GM10266 (cell line): ENCODE measurements at regions not wholly inside any gene's neighbourhood (a gene's known extent, or its start where the extent isn't known, plus 50 kb on each side); places are given as distances from the start of the nearest gene placed in this dataset.

ENCODE experiments used
- DNase-seq: peaks from one replicate; pipeline ENCODE4 v3.0.0; 2012; ENCODE audit errors: extremely low spot score
- CTCF ChIP-seq: IDR thresholded peaks from 2 replicates; pipeline ENCODE4 v1.5.1; 2012; ENCODE audit warnings: mild to moderate bottlenecking, low read depth; ENCODE audit not compliant: control insufficient read depth, insufficient read depth; ENCODE audit errors: missing control alignments

- DNase-seq, result no peak
- TF ChIP-seq CTCF, result no peak
Measured at GRCh38 chr20:60407938-60408337, 449.7 kb downstream of the CDH26 start.

DNA sequence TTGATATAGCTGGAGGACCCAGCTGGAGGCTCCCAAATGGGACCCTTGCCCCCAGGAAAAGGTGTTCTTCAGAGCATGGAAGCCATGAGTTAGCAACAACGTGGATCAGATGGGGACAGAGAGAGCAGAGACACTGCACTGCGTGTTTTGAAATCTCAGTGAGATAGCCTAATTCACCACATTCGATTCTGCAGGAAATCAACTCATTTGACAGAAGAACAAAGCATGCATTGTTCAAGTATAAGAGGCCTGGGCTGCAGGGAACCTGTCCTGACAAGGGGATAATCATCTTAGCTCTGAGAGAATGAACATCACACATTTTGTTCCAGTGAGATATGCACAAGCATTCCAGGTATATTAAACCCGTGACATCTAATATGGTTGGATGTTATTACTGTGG lies 450.2 kb downstream of the CDH26 start:
- no peak for TF ChIP-seq CTCF
- no peak for DNase-seq

- TF ChIP-seq CTCF, result no peak
- no peak for DNase-seq
Measured at GRCh38 chr20:60410618-60411264, 452.5 kb downstream of the CDH26 start.

DNA sequence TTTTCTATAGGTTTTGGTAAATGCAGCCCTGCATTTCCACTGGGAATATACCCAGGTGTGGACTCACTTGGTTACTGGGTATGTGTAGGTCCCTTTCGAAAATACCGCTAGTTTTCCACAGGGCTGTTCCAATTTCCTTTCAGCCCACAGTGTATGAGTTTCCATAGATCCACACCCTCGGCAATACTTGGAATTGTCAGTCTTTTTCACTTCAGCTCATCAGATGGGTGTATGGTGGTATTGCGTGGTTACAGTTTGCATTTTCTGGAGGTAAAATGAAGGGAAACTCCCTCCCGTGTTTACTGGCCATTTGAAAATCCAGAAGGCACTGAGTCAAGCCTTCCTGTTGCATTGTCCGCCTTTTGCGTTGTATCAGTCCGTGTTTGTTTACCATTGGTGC lies 453.6 kb downstream of the CDH26 start:
- DNase-seq, result no peak
- TF ChIP-seq CTCF, result no peak

DNA sequence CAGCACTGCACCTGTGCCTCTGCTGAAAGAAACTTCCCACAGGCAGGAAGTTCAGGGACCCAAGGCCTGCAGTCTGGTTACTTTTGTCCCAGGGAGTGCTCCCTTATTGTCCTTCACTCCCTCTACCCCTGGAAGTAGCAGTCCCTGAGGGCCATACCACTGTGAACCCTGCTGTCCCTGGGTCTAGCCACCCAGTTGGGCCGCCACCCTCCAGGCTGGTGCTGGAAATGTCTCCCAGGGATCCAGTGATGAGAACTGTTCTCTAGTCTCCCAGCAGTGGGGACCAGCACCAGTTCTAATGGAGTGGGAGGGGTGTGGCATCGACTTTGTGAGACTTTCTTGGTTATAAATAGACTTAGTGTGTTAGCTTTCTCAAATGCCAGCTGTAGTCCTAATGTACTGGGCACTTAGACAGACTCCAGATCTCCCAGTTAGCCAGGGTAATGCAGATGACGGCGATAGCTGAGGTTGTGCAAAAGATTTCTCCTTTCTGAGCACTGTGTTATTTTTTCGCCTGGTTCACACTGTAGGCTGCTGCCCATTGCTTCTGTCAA lies 462.5 kb downstream of the CDH26 start:
- no peak for TF ChIP-seq CTCF
- DNase-seq, result no peak

- TF ChIP-seq CTCF, result no peak
- DNase-seq, result no peak
Measured at GRCh38 chr20:60422848-60423247, 464.6 kb downstream of the CDH26 start.

- no peak for DNase-seq
- no peak for TF ChIP-seq CTCF
Measured at GRCh38 chr20:60424267-60424902, 466.2 kb downstream of the CDH26 start.
